GM12872 (cell line): ENCODE measurements at regions not wholly inside any gene's neighbourhood (a gene's known extent, or its start where the extent isn't known, plus 50 kb on each side); places are given as distances from the start of the nearest gene placed in this dataset.

Source experiments
- CTCF ChIP-seq: IDR thresholded peaks from 3 replicates; pipeline ENCODE4 v1.5.1; 2011; ENCODE audit warnings: low read depth, mild to moderate bottlenecking, low read length, moderate library complexity; ENCODE audit not compliant: insufficient read depth

- no peak for TF ChIP-seq CTCF
Measured at GRCh38 chr9:2302606-2303005, 287.5 kb downstream of the SMARCA2 start.

GRCh38 chr9:2303056-2303455, 287.9 kb downstream of the SMARCA2 start:
- no peak for TF ChIP-seq CTCF

DNA sequence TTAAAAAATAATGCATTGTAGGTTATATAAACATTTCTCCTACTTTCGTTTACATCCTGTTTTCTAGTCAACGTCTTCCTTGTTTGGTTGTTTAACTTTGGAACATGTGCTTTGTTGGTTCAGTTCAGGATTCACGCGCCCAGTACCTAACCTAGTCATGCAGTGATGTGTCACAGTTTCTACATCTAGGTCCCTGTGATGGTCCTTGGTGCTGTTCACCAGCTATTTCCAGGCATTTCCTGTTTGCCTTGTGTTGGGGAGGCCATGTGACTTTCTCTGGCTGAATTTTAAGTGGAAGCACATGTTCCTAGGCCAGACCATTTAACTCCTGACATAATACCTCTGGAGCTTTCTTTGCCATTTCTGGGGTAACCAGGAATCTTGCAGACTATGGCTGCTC, 292.3 kb downstream of the SMARCA2 start:
- TF ChIP-seq CTCF = no peak

DNA sequence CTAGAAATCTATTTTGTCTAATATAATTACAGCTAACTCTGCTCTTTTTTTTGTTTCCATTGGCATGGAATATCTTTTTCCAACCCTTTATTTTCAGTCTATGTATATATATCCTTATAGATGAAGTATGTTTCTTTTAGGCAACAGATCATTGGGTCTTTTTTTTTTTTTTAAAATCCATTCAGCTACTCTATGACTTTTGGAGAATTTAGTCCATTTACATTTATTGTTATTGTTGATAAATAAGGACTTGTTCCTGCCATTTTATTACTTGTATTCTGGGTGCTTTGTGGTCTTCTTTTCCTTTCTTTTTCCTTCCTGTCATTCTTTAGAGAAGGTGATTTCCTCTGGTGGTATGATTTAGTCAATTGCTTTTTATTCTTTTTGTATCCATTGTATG, 296.8 kb downstream of the SMARCA2 start:
- TF ChIP-seq CTCF = no peak

DNA sequence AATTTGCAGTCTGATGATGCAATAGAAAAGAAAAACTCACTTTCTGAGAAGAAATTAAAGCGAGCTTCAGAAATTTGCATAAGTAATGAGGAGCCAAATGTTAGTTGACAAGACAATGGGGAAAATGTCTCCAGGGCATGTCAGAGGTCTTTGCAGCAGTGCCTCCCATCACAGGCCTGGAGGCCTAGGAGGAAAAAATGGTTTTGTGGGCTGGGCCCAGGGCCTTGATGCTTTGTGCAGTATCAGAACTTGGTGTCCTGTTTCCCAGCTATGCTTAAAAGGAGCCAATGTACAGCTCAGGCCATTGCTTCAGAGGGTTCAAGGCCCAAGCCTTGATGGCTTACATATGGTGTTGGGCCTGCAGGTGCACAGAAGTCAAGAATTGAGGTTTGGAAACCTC, 298.4 kb downstream of the SMARCA2 start:
- TF ChIP-seq CTCF = no peak

- no peak for TF ChIP-seq CTCF
Measured at GRCh38 chr9:2317591-2317990, 302.4 kb downstream of the SMARCA2 start.

DNA sequence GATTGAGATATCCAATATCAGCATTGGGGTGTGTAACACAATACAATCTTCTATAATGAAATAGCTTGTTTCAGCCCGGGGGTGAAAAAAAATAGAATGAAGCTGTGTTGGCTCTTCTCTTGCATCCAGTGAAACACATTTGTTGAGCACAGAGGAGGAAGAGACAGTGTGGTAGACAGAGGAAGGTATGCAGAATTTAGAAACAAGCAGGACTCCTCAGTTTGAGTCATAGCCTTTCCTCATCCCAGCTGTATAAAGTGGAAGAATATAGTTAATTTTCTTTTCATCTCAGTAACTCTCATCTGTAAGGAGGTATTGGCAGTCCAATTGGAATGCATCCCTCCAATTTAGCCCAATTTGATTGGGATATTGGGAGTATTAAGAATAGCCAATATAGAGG, 302.2 kb upstream of the VLDLR start:
- TF ChIP-seq CTCF = no peak

DNA sequence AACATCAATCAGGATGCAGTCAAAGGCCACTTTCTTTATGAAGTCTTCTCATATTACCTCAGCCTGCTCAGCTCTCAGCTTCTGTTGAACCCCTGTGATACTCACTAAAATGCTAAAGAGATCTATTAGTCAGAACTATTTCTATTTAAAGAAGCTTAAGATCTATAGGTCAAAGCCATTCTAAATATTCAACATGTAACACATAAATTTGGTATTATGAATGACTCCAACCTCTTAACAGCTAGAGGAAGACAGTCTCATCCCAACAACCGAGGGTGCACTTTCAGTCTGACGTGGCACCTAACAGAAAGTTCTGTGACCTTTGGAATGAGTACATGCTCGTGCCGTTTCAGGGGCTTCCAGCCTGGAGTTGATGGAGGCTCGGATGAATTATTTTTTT, 301.5 kb upstream of the VLDLR start:
- no peak for TF ChIP-seq CTCF
